ENCODE measurements at regions not wholly inside any gene's neighbourhood (a gene's known extent, or its start where the extent isn't known, plus 50 kb on each side); places are given as distances from the start of the nearest gene placed in this dataset.

GRCh38 chr3:61369678-61370077 lies 118.4 kb upstream of the FHIT start:
- TF ChIP-seq CTCF (IDR thresholded peaks at IDR 0.05) (no peak), POLR2AphosphoS5 (IDR thresholded peaks at IDR 0.05) (no peak), POLR2A (IDR thresholded peaks at IDR 0.05) (no peak)

Measured in gastroesophageal sphincter (tissue), 3 donors.